Pulmonary artery endothelial cell (primary cell): ENCODE measurements at regions not wholly inside any gene's neighbourhood (a gene's known extent, or its start where the extent isn't known, plus 50 kb on each side); places are given as distances from the start of the nearest gene placed in this dataset.

Experiments
- DNase-seq: peaks from one replicate; pipeline ENCODE4 v3.0.0-alpha.2; 2011; ENCODE audit warnings: low read depth, low spot score

DNA sequence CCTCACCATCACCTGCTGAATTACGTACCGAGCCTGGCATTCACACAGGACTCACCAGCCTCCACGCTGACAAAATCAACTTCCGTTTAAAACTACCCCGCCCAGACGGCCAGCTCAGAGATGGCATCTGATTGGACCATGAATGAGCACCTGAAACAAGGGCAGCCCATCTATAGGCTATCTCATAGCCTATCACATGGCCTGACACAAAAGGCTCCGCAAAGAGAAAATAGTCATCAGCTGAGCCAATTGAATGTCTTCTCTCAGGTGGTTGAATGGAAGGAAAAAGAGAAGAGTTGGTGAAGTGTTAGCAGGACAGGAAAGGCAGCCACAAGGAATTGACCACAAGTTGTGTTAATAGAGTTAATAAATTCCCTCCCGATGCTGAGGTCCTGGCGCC is 50.6 kb upstream of the ZC3H12A start:
- no peak for DNase-seq

DNA sequence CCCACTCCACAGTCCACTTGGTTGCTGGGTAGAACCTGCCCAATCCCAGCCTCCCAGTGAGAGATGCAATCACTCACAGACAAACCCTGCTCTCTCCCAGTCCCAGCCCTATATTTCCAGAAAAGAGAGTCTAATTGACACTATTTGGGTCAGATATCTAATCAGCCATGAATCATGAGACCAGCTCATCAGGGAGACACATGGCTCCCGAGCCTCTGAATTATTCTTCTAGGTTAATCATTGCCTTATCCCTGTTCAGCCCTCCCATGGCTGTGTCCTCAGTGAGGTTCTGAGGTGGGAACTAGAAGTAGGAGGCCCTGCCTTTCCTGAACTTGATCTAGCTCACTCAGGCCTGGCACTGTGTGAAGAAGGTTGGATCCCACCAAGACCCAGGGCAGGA is 49.9 kb upstream of the ZC3H12A start:
- no peak for DNase-seq
